ENCODE measurements at regions not wholly inside any gene's neighbourhood (a gene's known extent, or its start where the extent isn't known, plus 50 kb on each side); places are given as distances from the start of the nearest gene placed in this dataset.
"Not testable (repeated sequence)": the region's sequence is repeated elsewhere in the genome, so short reads cannot be mapped to it uniquely, and the experiment has no call there.

GRCh38 chr10:34904191-34904590 is 89.1 kb upstream of the PARD3 start:
- Histone ChIP-seq H3K36me3 (ENCODE audit: low read depth) (no peaks in the 10 kb centered on the region), H3K9me3 (ENCODE audit: severe bottlenecking) (no peaks in the 10 kb centered on the region), H3K4me1 (ENCODE audit: insufficient read depth, poor library complexity, severe bottlenecking) (peaks cover 17% of the 10 kb centered on the region), H3K4me3 (ENCODE audit: severe bottlenecking) (no peak overlapping the region), H3K27ac (ENCODE audit: poor library complexity, severe bottlenecking) (no peak overlapping the region), H3K27me3 (ENCODE audit: insufficient read depth, poor library complexity, severe bottlenecking) (no peaks in the 10 kb centered on the region)
- DNase-seq (ENCODE audit: low spot score) (no peak), ATAC-seq (ENCODE audit: low read depth) (no peak)
- TF ChIP-seq CTCF (IDR thresholded peaks at IDR 0.05; ENCODE audit: poor library complexity, severe bottlenecking): no peak

GRCh38 chr10:34899161-34899560 is 84.1 kb upstream of the PARD3 start:
- no peak for DNase-seq (ENCODE audit: low spot score)
- Histone ChIP-seq H3K4me1 (ENCODE audit: insufficient read depth, poor library complexity, severe bottlenecking) (peaks cover 7% of the 10 kb centered on the region), H3K4me3 (ENCODE audit: severe bottlenecking) (no peak overlapping the region), H3K36me3 (ENCODE audit: low read depth) (no peaks in the 10 kb centered on the region), H3K27me3 (ENCODE audit: insufficient read depth, poor library complexity, severe bottlenecking) (no peaks in the 10 kb centered on the region), H3K9me3 (ENCODE audit: severe bottlenecking) (no peaks in the 10 kb centered on the region), H3K27ac (ENCODE audit: poor library complexity, severe bottlenecking) (no peak overlapping the region)
- ATAC-seq (ENCODE audit: low read depth): no peak
- no peak for TF ChIP-seq CTCF (IDR thresholded peaks at IDR 0.05; ENCODE audit: poor library complexity, severe bottlenecking)

- Histone ChIP-seq H3K27ac (ENCODE audit: poor library complexity, severe bottlenecking) (no peak overlapping the region), H3K36me3 (ENCODE audit: low read depth) (no peaks in the 10 kb centered on the region), H3K27me3 (ENCODE audit: insufficient read depth, poor library complexity, severe bottlenecking) (no peaks in the 10 kb centered on the region), H3K4me3 (ENCODE audit: severe bottlenecking) (no peak overlapping the region), H3K4me1 (ENCODE audit: insufficient read depth, poor library complexity, severe bottlenecking) (no peaks in the 10 kb centered on the region), H3K9me3 (ENCODE audit: severe bottlenecking) (no peaks in the 10 kb centered on the region)
- DNase-seq (ENCODE audit: low spot score) (no peak), ATAC-seq (ENCODE audit: low read depth) (no peak)
- TF ChIP-seq CTCF (IDR thresholded peaks at IDR 0.05; ENCODE audit: poor library complexity, severe bottlenecking): no peak
Observed at GRCh38 chr10:34895977-34896376, 80.9 kb upstream of the PARD3 start.

GRCh38 chr10:34895046-34895445 is 80.0 kb upstream of the PARD3 start:
- H3K27me3 ChIP-seq (ENCODE audit: insufficient read depth, poor library complexity, severe bottlenecking); ATAC-seq (ENCODE audit: low read depth); H3K4me1 ChIP-seq (ENCODE audit: insufficient read depth, poor library complexity, severe bottlenecking); H3K4me3 ChIP-seq (ENCODE audit: severe bottlenecking); H3K27ac ChIP-seq (ENCODE audit: poor library complexity, severe bottlenecking); H3K9me3 ChIP-seq (ENCODE audit: severe bottlenecking); H3K36me3 ChIP-seq (ENCODE audit: low read depth); DNase-seq (ENCODE audit: low spot score): not testable (repeated sequence)

- DNase-seq (ENCODE audit: low spot score); H3K4me1 ChIP-seq (ENCODE audit: insufficient read depth, poor library complexity, severe bottlenecking); H3K36me3 ChIP-seq (ENCODE audit: low read depth); ATAC-seq (ENCODE audit: low read depth); H3K27ac ChIP-seq (ENCODE audit: poor library complexity, severe bottlenecking); H3K9me3 ChIP-seq (ENCODE audit: severe bottlenecking); H3K4me3 ChIP-seq (ENCODE audit: severe bottlenecking); H3K27me3 ChIP-seq (ENCODE audit: insufficient read depth, poor library complexity, severe bottlenecking): not testable (repeated sequence)
Observed at GRCh38 chr10:34892521-34892920, 77.4 kb upstream of the PARD3 start.

GRCh38 chr10:34890939-34891338 is 75.8 kb upstream of the PARD3 start:
- ATAC-seq (ENCODE audit: low read depth): no peak
- Histone ChIP-seq H3K4me1 (ENCODE audit: insufficient read depth, poor library complexity, severe bottlenecking) (peaks cover 9% of the 10 kb centered on the region), H3K4me3 (ENCODE audit: severe bottlenecking) (no peak overlapping the region), H3K9me3 (ENCODE audit: severe bottlenecking) (no peaks in the 10 kb centered on the region), H3K36me3 (ENCODE audit: low read depth) (no peaks in the 10 kb centered on the region), H3K27ac (ENCODE audit: poor library complexity, severe bottlenecking) (no peak overlapping the region), H3K27me3 (ENCODE audit: insufficient read depth, poor library complexity, severe bottlenecking) (no peaks in the 10 kb centered on the region)
- TF ChIP-seq CTCF (IDR thresholded peaks at IDR 0.05; ENCODE audit: poor library complexity, severe bottlenecking): no peak
- DNase-seq (ENCODE audit: low spot score): no peak

Data from RWPE2 (cell line).